Heart right ventricle (tissue), 16 donors: ENCODE measurements at regions not wholly inside any gene's neighbourhood (a gene's known extent, or its start where the extent isn't known, plus 50 kb on each side); places are given as distances from the start of the nearest gene placed in this dataset.

Experiments used
- ATAC-seq, 8 donors: fragments of 200-7000 bp; cut with Tn5 transposase; one replicate each; pipeline ENCODE4 v1.9.1; 2020; ENCODE audit warnings: mild to moderate bottlenecking in 8 of 8, moderate library complexity in 8 of 8, moderate number of reproducible peaks in 1 of 8
- DNase-seq, 2 donors: peaks; one replicate each; pipeline ENCODE4 v3.0.0-alpha.2; 2020
- H3K27ac ChIP-seq, 10 donors: fragments of 200-600 bp; sonication (generic) in 2 of 10; one replicate each; pipeline versions ENCODE4 v1.5.0 to v1.8.0; 2020 to 2022; ENCODE audit warnings: mild to moderate bottlenecking in 3 of 10
- H3K27me3 ChIP-seq, 7 donors: fragments of 200-600 bp; one replicate each; pipeline ENCODE4 v1.8.0; 2021 to 2022; ENCODE audit warnings: mild to moderate bottlenecking in 2 of 7
- H3K36me3 ChIP-seq, 9 donors: fragments of 200-600 bp; sonication (generic) in 1 of 9; one replicate each; pipeline versions ENCODE4 v1.5.0 to v1.8.0; 2020 to 2022; ENCODE audit warnings: mild to moderate bottlenecking in 2 of 9
- H3K4me1 ChIP-seq, 9 donors: fragments of 200-600 bp; sonication (generic) in 1 of 9; one replicate each; pipeline versions ENCODE4 v1.5.0 to v1.8.0; 2020 to 2022; ENCODE audit warnings: mild to moderate bottlenecking in 4 of 9
- H3K4me3 ChIP-seq, 10 donors: fragments of 200-600 bp; sonication (generic) in 2 of 10; one replicate each; pipeline versions ENCODE4 v1.5.0 to v1.8.0; 2020 to 2022; ENCODE audit warnings: mild to moderate bottlenecking in 7 of 10, moderate library complexity in 2 of 10
- H3K9me3 ChIP-seq, 11 donors: fragments of 200-600 bp in 10 of 11; sonication (generic) in 2 of 11; one replicate each; pipeline versions ENCODE4 v1.5.0 to v1.8.0; 2013 to 2022; ENCODE audit warnings: mild to moderate bottlenecking in 2 of 11, control low read depth in 1 of 11, moderate library complexity in 1 of 11
- CTCF ChIP-seq, 9 donors: fragments of 200-600 bp; sonication (generic) in 2 of 9; IDR thresholded peaks; one replicate each; pipeline versions ENCODE4 v1.5.0 to v1.8.0; 2021 to 2022; ENCODE audit warnings: antibody characterized with exemption in 9 of 9, mild to moderate bottlenecking in 5 of 9, moderate library complexity in 1 of 9
- WGBS, 2 donors: extraction: QIAGEN DNeasy Blood & Tissue Kit; methylation state at CpG; one replicate each; pipeline ENCODE4 v1.1.7; 2013; ENCODE audit warnings: inconsistent platforms in 1 of 2; 5-methylcytosine and 5-hydroxymethylcytosine counted together
- intact Hi-C, 10 donors: fragments of 100-400 bp; cut with DNase I; formaldehyde crosslinking; loops; one replicate each; pipeline versions ENCODE4 v1.11.1 to v1.14.2; 2022
- donor health status: Arrhythmogenic right ventricular cardiomyopathy.
- donor health status: ischemic (EF 13 %, LVEDD 7.1; RV severe dilation, severe dysfunction).
- donor health status: healthy with polysubstance abuse.
- donor health status: DM: no; HTN: yes; CAD: no.
- donor health status: DM: no; HTN: no; CAD: no.
- donor health status: ischemic (EF 25% LVEDD 6.9; RV normal size, moderate dysfunction).
- donor health status: ischemic (EF 25% LVEDD 5.7; RV mildly dilated, moderate dysfunction).
- donor health status: healthy.
- donor health status: DM: yes; HTN: yes; CAD: no.
- donor health status: Ischemic cardiomyopathy.
- donor health status: ischemic (EF 35%, LVEDD 5.7; RV mildly dilated, moderate dysfunction).
- donor health status: nonischemic (EF 11% LVEDD 7.7; RV severe dilation, severe dysfunction).
- donor health status: DM: yes; HTN: yes; CAD: no.
- donor health status: PGD.
- donor health status: ischemic (EF 29% LVEDD 5.4; RV normal size, mild dysfunction).
- donor health status: nonischemic (EF 23%, LVEDD 6.1; RV moderate dilation, normal function).

- DNase-seq (no peak), ATAC-seq (no peak)
- no peaks in the 10 kb centered on the region for H3K36me3 ChIP-seq
- H3K27ac ChIP-seq = no peak overlapping the region
- no peaks in the 10 kb centered on the region for H3K27me3 ChIP-seq
- 92 to 95% methylated on average over 12 of the region's 12 CpGs for WGBS, 2 donors
- no peak for TF ChIP-seq CTCF (IDR thresholded peaks at IDR 0.05)
- intact Hi-C loops = no loop called here
- peaks cover 13 to 40% (median 30%) of the 10 kb centered on the region in 9 donors for H3K4me1 ChIP-seq
- peaks cover 0 to 12% (median 5%) of the 10 kb centered on the region in 11 donors for H3K9me3 ChIP-seq
- H3K4me3 ChIP-seq = no peak overlapping the region
Measured at GRCh38 chr16:85539629-85540291, 73.4 kb upstream of the GSE1 start.

- Histone ChIP-seq H3K27ac (no peak overlapping the region), H3K4me3 (no peak overlapping the region), H3K4me1 (peaks cover 4 to 33% (median 21%) of the 10 kb centered on the region in 9 donors), H3K27me3 (no peaks in the 10 kb centered on the region), H3K36me3 (no peaks in the 10 kb centered on the region), H3K9me3 (peaks cover 0 to 12% (median 5%) of the 10 kb centered on the region in 11 donors)
- ATAC-seq = no peak
- 86 to 90% methylated on average over 8 of the region's 8 CpGs for WGBS, 2 donors
- no peak for TF ChIP-seq CTCF (IDR thresholded peaks at IDR 0.05)
- intact Hi-C loops = no loop called here
- no peak for DNase-seq
Measured at GRCh38 chr16:85541181-85541580, 71.9 kb upstream of the GSE1 start.

- Histone ChIP-seq H3K27me3 (no peaks in the 10 kb centered on the region), H3K36me3 (no peaks in the 10 kb centered on the region), H3K4me1 (peaks cover 0 to 29% (median 16%) of the 10 kb centered on the region in 9 donors), H3K9me3 (peaks cover 0 to 12% (median 5%) of the 10 kb centered on the region in 11 donors), H3K27ac (no peak overlapping the region), H3K4me3 (no peak overlapping the region)
- TF ChIP-seq CTCF (IDR thresholded peaks at IDR 0.05) = no peak
- DNase-seq = no peak
- no peak for ATAC-seq
- intact Hi-C loops = no loop called here
- WGBS, 2 donors = 82 to 86% methylated on average over 7 of the region's 7 CpGs
Measured at GRCh38 chr16:85541619-85541979, 71.5 kb upstream of the GSE1 start.

- 83 to 86% methylated on average over 20 of the region's 20 CpGs for WGBS, 2 donors
- Histone ChIP-seq H3K9me3 (peaks cover 0 to 12% (median 5%) of the 10 kb centered on the region in 11 donors), H3K27me3 (no peaks in the 10 kb centered on the region), H3K4me1 (peaks cover 0 to 22% (median 11%) of the 10 kb centered on the region in 9 donors), H3K27ac (no peak overlapping the region), H3K4me3 (no peak overlapping the region), H3K36me3 (no peaks in the 10 kb centered on the region)
- intact Hi-C loops = no loop called here
- no peak for ATAC-seq
- no peak for TF ChIP-seq CTCF (IDR thresholded peaks at IDR 0.05)
- no peak for DNase-seq
Measured at GRCh38 chr16:85541980-85542900, 70.9 kb upstream of the GSE1 start.
